CD14-positive monocyte (primary cell): ENCODE measurements at regions not wholly inside any gene's neighbourhood (a gene's known extent, or its start where the extent isn't known, plus 50 kb on each side); places are given as distances from the start of the nearest gene placed in this dataset.

ENCODE experiments used
- DNase-seq, 3 donors: peaks; one replicate each; pipeline ENCODE4 v3.0.0-alpha.2; 2011 to 2022
- H2AFZ ChIP-seq: 2 replicates; pipeline ENCODE4 v1.6.0; 2012; ENCODE audit warnings: mild to moderate bottlenecking, low read depth, low read length, inconsistent platforms; ENCODE audit not compliant: insufficient read depth, poor library complexity, severe bottlenecking
- H3K27ac ChIP-seq, 2 donors: 1 replicate in 1 of 2; 2 replicates in 1 of 2; pipeline ENCODE4 v1.5.1; 2012 to 2013; ENCODE audit warnings: low read length in 2 of 2, control low read depth in 1 of 2, inconsistent platforms in 1 of 2, low read depth in 1 of 2, mild to moderate bottlenecking in 1 of 2
- H3K27me3 ChIP-seq, 2 donors: one replicate each; pipeline versions ENCODE4 v1.6.0 to v1.6.1; 2011 to 2013; ENCODE audit warnings: low read length in 2 of 2; ENCODE audit not compliant: control insufficient read depth in 2 of 2, insufficient read depth in 2 of 2
- H3K36me3 ChIP-seq, 2 donors: replicated peaks in 1 of 2; 1 replicate in 1 of 2; 2 replicates in 1 of 2; pipeline versions ENCODE4 v1.5.1 to v1.6.1; 2012 to 2013; ENCODE audit warnings: low read length in 2 of 2, control low read depth in 1 of 2, inconsistent platforms in 1 of 2, mild to moderate bottlenecking in 1 of 2; ENCODE audit not compliant: insufficient read depth in 2 of 2, control insufficient read depth in 1 of 2
- H3K4me1 ChIP-seq, 2 donors: 1 replicate in 1 of 2; 2 replicates in 1 of 2; pipeline versions ENCODE4 v1.5.1 to v1.6.1; 2012 to 2013; ENCODE audit warnings: low read length in 2 of 2, control low read depth in 1 of 2, inconsistent platforms in 1 of 2, mild to moderate bottlenecking in 1 of 2, moderate library complexity in 1 of 2; ENCODE audit not compliant: insufficient read depth in 2 of 2, control insufficient read depth in 1 of 2
- H3K4me2 ChIP-seq: replicated peaks from 2 replicates; pipeline ENCODE3; 2012; ENCODE audit warnings: low read length, moderate library complexity, mild to moderate bottlenecking; ENCODE audit not compliant: poor library complexity, severe bottlenecking; ENCODE audit errors: extremely low read depth
- H3K4me3 ChIP-seq, 3 experiments: fragments of 200-600 bp in 1 of 3; sonication (generic) in 1 of 3; replicated peaks in 1 of 3; 1 replicate in 2 of 3; 2 replicates in 1 of 3; pipeline ENCODE4 v1.5.1; 2011 to 2013; ENCODE audit warnings: low read length in 3 of 3, mild to moderate bottlenecking in 3 of 3, control low read depth in 2 of 3, low read depth in 2 of 3, inconsistent platforms in 1 of 3, moderate library complexity in 1 of 3
- H3K79me2 ChIP-seq: 2 replicates; pipeline ENCODE4 v1.6.0; 2012; ENCODE audit warnings: mild to moderate bottlenecking, control low read depth, inconsistent platforms, low read length, moderate library complexity; ENCODE audit not compliant: insufficient read depth
- H3K9ac ChIP-seq: 2 replicates; pipeline ENCODE4 v1.6.0; 2017; ENCODE audit warnings: low read length, mild to moderate bottlenecking; ENCODE audit not compliant: insufficient read depth, poor library complexity, severe bottlenecking
- H3K9me3 ChIP-seq, 2 donors: replicated peaks in 1 of 2; 1 replicate in 1 of 2; 2 replicates in 1 of 2; pipeline versions ENCODE4 v1.5.1 to v1.6.1; 2012 to 2013; ENCODE audit warnings: low read length in 2 of 2, control low read depth in 1 of 2; ENCODE audit not compliant: control insufficient read depth in 1 of 2, insufficient read depth in 1 of 2
- H4K20me1 ChIP-seq: 2 replicates; pipeline ENCODE4 v1.6.0; 2012; ENCODE audit warnings: mild to moderate bottlenecking, low read length, control low read depth, moderate library complexity; ENCODE audit not compliant: insufficient read depth
- H3K27ac Mint-ChIP-seq, 7 donors: one replicate each; pipeline ENCODE4 v1.8.0; 2020; ENCODE audit warnings: mild to moderate bottlenecking in 7 of 7, mixed read lengths in 7 of 7, moderate library complexity in 6 of 7, inconsistent platforms in 2 of 7
- H3K27me3 Mint-ChIP-seq, 3 donors: one replicate each; pipeline ENCODE4 v1.8.0; 2021 to 2022; ENCODE audit warnings: low read depth in 3 of 3, mild to moderate bottlenecking in 3 of 3, mixed read lengths in 3 of 3, moderate library complexity in 3 of 3, inconsistent platforms in 1 of 3
- H3K36me3 Mint-ChIP-seq, 2 donors: one replicate each; pipeline ENCODE4 v1.8.0; 2020; ENCODE audit warnings: mixed read lengths in 2 of 2, inconsistent platforms in 1 of 2, mild to moderate bottlenecking in 1 of 2
- H3K4me1 Mint-ChIP-seq: one replicate; pipeline ENCODE4 v1.8.0; 2020; ENCODE audit warnings: mild to moderate bottlenecking, mixed read lengths
- H3K4me3 Mint-ChIP-seq, 2 donors: one replicate each; pipeline ENCODE4 v1.8.0; 2020; ENCODE audit warnings: mild to moderate bottlenecking in 2 of 2, mixed read lengths in 2 of 2, moderate library complexity in 1 of 2
- H3K9me3 Mint-ChIP-seq, 7 donors: one replicate each; pipeline ENCODE4 v1.8.0; 2020 to 2022; ENCODE audit warnings: mixed read lengths in 7 of 7, mild to moderate bottlenecking in 6 of 7, moderate library complexity in 6 of 7, inconsistent platforms in 2 of 7
- WGBS: methylation state at CpG from one replicate; pipeline ENCODE4 v1.1.5; 2013; ENCODE audit warnings: missing lambda C conversion rate; ENCODE audit not compliant: insufficient coverage; 5-methylcytosine and 5-hydroxymethylcytosine counted together
- intact Hi-C, 2 donors: fragments of 100-400 bp; cut with micrococcal nuclease; formaldehyde crosslinking; loops; one replicate each; pipeline versions ENCODE4 v1.15.0 to v1.15.1; 2023
- TF ChIP-seq, protein P1 (sequence below): fragments of 200-600 bp; IDR thresholded peaks from one replicate; pipeline ENCODE4 v1.8.0; 2022; ENCODE audit warnings: antibody characterized with exemption, mild to moderate bottlenecking

- Histone ChIP-seq H3K36me3 (no peaks in the 10 kb centered on the region), H3K4me2 (no peak overlapping the region), H3K9me3 (peaks cover 0 to 7% of the 10 kb centered on the region in 2 donors), H3K4me1 (no peaks in the 10 kb centered on the region), H3K27me3 (no peaks in the 10 kb centered on the region), H3K4me3 (no peak overlapping the region), H3K9ac (no peak overlapping the region), H3K27ac (no peak overlapping the region), H4K20me1 (no peaks in the 10 kb centered on the region), H3K79me2 (no peaks in the 10 kb centered on the region), H2AFZ (no peak overlapping the region)
- TF ChIP-seq, protein P1, sequence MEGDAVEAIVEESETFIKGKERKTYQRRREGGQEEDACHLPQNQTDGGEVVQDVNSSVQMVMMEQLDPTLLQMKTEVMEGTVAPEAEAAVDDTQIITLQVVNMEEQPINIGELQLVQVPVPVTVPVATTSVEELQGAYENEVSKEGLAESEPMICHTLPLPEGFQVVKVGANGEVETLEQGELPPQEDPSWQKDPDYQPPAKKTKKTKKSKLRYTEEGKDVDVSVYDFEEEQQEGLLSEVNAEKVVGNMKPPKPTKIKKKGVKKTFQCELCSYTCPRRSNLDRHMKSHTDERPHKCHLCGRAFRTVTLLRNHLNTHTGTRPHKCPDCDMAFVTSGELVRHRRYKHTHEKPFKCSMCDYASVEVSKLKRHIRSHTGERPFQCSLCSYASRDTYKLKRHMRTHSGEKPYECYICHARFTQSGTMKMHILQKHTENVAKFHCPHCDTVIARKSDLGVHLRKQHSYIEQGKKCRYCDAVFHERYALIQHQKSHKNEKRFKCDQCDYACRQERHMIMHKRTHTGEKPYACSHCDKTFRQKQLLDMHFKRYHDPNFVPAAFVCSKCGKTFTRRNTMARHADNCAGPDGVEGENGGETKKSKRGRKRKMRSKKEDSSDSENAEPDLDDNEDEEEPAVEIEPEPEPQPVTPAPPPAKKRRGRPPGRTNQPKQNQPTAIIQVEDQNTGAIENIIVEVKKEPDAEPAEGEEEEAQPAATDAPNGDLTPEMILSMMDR = no peak
- 74% methylated on average over 22 of the region's 29 CpGs for WGBS
- no peaks in the 10 kb centered on the region for H3K4me1 Mint-ChIP-seq
- no peaks in the 10 kb centered on the region for H3K36me3 Mint-ChIP-seq
- peaks cover 2 to 20% (median 2%) of the 10 kb centered on the region in 3 donors for H3K27me3 Mint-ChIP-seq
- intact Hi-C loops = loop anchor here in 1 of 2 donors (2.0 kb wide), 1 partner anchor 72 kb away; no protein-coding TSS in a partner anchor
- H3K9me3 Mint-ChIP-seq = peaks cover 0 to 6% (median 0%) of the 10 kb centered on the region in 7 donors
- H3K27ac Mint-ChIP-seq = no peak overlapping the region
- no peak for DNase-seq
- H3K4me3 Mint-ChIP-seq = no peak overlapping the region
Measured at GRCh38 chr1:2864203-2864905, 62.9 kb upstream of the TTC34 start.

DNA sequence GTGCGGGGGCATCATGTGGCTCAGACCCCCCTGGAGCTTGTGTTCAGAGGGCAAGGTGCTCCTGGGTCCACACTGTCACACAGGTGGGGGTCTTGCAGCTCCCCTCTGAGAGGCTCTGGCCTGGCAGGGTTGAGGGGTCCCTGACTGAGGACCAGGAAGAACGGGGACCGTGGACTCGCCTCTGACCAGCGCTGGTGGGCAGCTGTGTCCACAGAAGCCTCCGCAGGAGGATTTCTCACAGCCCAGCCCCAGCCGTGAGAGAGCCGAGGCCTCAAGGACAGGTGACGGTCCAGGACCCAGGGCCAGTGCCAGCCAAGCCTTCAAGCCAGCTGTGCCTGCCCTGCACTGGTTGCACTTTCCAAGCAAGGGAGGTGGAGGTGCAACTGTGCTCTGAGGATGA is 63.5 kb upstream of the TTC34 start:
- no peak overlapping the region for H2AFZ ChIP-seq
- no peaks in the 10 kb centered on the region for H3K79me2 ChIP-seq
- no peaks in the 10 kb centered on the region for H3K4me1 ChIP-seq
- peaks cover 0 to 3% (median under 1%) of the 10 kb centered on the region in 7 donors for H3K9me3 Mint-ChIP-seq
- H3K4me2 ChIP-seq = no peak overlapping the region
- no peaks in the 10 kb centered on the region for H3K36me3 Mint-ChIP-seq
- no peak overlapping the region for H3K4me3 Mint-ChIP-seq
- H3K27ac ChIP-seq = no peak overlapping the region
- H4K20me1 ChIP-seq = no peaks in the 10 kb centered on the region
- intact Hi-C loops = loop anchor here in 1 of 2 donors (2.0 kb wide), 1 partner anchor 72 kb away; no protein-coding TSS in a partner anchor
- H3K27me3 Mint-ChIP-seq = peaks cover 2 to 20% (median 2%) of the 10 kb centered on the region in 3 donors
- TF ChIP-seq, protein P1 = no peak
- H3K27ac Mint-ChIP-seq = no peak overlapping the region
- 98% methylated on average over 8 of the region's 9 CpGs for WGBS
- H3K27me3 ChIP-seq = no peaks in the 10 kb centered on the region
- no peak overlapping the region for H3K4me3 ChIP-seq
- no peak for DNase-seq
- H3K9me3 ChIP-seq = peaks cover 0 to under 1% of the 10 kb centered on the region in 2 donors
- H3K4me1 Mint-ChIP-seq = no peaks in the 10 kb centered on the region
- H3K36me3 ChIP-seq = no peaks in the 10 kb centered on the region
- H3K9ac ChIP-seq = no peak overlapping the region
